GM12865 (cell line): ENCODE measurements at regions not wholly inside any gene's neighbourhood (a gene's known extent, or its start where the extent isn't known, plus 50 kb on each side); places are given as distances from the start of the nearest gene placed in this dataset.

Source experiments
- DNase-seq: peaks from one replicate; pipeline ENCODE4 v3.0.0; 2010; ENCODE audit warnings: low read depth
- H3K4me3 ChIP-seq: 2 replicates; pipeline ENCODE4 v1.5.1; 2011; ENCODE audit warnings: mild to moderate bottlenecking, low read depth, low read length, control low read depth
- TF ChIP-seq, protein P1 (sequence below): IDR thresholded peaks from 2 replicates; pipeline ENCODE4 v1.5.1; 2011; ENCODE audit warnings: low read length, control low read depth, low read depth, inconsistent platforms; ENCODE audit not compliant: insufficient read depth; ENCODE audit errors: missing control alignments

- TF ChIP-seq, protein P1, sequence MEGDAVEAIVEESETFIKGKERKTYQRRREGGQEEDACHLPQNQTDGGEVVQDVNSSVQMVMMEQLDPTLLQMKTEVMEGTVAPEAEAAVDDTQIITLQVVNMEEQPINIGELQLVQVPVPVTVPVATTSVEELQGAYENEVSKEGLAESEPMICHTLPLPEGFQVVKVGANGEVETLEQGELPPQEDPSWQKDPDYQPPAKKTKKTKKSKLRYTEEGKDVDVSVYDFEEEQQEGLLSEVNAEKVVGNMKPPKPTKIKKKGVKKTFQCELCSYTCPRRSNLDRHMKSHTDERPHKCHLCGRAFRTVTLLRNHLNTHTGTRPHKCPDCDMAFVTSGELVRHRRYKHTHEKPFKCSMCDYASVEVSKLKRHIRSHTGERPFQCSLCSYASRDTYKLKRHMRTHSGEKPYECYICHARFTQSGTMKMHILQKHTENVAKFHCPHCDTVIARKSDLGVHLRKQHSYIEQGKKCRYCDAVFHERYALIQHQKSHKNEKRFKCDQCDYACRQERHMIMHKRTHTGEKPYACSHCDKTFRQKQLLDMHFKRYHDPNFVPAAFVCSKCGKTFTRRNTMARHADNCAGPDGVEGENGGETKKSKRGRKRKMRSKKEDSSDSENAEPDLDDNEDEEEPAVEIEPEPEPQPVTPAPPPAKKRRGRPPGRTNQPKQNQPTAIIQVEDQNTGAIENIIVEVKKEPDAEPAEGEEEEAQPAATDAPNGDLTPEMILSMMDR, result no peak
- no peak for DNase-seq
- H3K4me3 ChIP-seq, result no peak overlapping the region
Measured at GRCh38 chr3:102192575-102192974, 242.2 kb upstream of the ZPLD1 start.

- no peak for DNase-seq
- TF ChIP-seq, protein P1, result no peak
Measured at GRCh38 chr3:102193255-102193654, 241.6 kb upstream of the ZPLD1 start.

DNA sequence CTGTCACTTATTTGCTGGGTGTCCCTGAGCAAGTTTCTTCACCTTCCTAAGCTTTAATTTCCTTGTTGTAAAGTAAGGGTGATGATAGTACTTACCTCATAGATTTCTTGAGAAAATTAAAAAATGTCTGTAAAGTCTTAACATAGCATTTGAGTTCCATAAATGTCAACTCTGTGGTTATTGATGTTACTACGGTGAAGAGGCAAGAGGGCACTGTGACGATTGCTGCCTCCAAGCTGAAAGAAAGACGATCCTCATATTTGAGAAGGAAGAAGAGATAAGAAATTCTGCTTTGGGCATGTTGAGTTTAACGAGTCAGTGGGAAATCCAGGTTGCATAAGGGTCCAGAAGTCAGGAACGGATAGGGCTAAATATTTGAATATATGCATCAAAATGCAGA is 240.8 kb upstream of the ZPLD1 start:
- no peak for DNase-seq
- H3K4me3 ChIP-seq, result no peak overlapping the region
- TF ChIP-seq, protein P1, result no peak

More at GRCh38 chr3:102193255-102193654, 241.6 kb upstream of the ZPLD1 start:
- H3K4me3 ChIP-seq, result no peak overlapping the region

GRCh38 chr3:102194760-102195159 is 240.1 kb upstream of the ZPLD1 start:
- no peak overlapping the region for H3K4me3 ChIP-seq
- DNase-seq, result peak; percentile 7
- TF ChIP-seq, protein P1, result no peak

DNA sequence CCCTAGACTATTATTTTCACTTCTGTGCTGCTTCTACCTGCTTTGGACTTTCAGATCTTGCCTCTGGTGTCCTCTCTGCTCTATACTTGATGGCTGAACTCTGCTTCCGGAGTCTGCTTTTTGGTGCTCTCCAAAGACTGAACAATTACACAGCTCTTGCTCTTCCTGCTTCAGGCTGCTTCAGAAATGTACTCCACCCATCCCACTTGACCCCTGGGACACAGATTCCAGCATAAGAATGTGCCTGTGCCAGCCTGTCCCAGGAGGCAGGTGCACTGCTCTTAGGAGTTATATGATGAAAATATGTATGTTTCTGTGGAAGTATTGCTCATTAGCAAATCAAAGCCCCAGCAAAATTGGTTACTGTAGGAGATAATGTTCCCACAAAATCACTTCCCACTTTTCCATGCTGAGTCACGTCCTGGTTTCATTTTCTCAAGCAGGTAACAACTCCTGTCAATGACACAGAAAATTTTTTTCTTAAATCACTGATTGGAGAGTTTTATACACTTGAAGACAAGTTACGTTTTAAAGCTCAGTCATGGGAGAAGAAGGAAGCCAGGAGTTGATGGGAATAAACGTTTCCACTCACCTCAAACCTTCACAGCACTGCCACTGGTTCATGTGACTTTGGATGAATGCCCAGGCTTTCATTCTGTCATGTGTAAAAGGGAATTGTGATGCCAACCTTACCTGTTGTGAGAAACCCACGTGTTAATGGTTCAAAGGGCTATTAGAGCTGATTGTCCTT is 239.4 kb upstream of the ZPLD1 start:
- DNase-seq, result no peak
- no peak overlapping the region for H3K4me3 ChIP-seq
- TF ChIP-seq, protein P1, result no peak

GRCh38 chr3:102200126-102200525 is 234.7 kb upstream of the ZPLD1 start:
- TF ChIP-seq, protein P1, result no peak
- no peak for DNase-seq
- H3K4me3 ChIP-seq, result no peak overlapping the region

- no peak for DNase-seq
- no peak overlapping the region for H3K4me3 ChIP-seq
- TF ChIP-seq, protein P1, result no peak
Measured at GRCh38 chr3:102200560-102200959, 234.3 kb upstream of the ZPLD1 start.
